Skin epidermis (tissue), 12 donors: ENCODE measurements at regions not wholly inside any gene's neighbourhood (a gene's known extent, or its start where the extent isn't known, plus 50 kb on each side); places are given as distances from the start of the nearest gene placed in this dataset.
"Not testable (repeated sequence)": the region's sequence is repeated elsewhere in the genome, so short reads cannot be mapped to it uniquely, and the experiment has no call there.

Experiments
- H3K27ac ChIP-seq, 21 experiments: fragments of 200-600 bp; sonication (generic) in 11 of 21; one replicate each; pipeline ENCODE4 v1.5.0; 2020; ENCODE audit warnings: mild to moderate bottlenecking in 3 of 21, inconsistent platforms in 2 of 21, moderate library complexity in 2 of 21
- H3K4me3 ChIP-seq, 7 experiments: fragments of 200-600 bp; sonication (generic) in 2 of 7; one replicate each; pipeline ENCODE4 v1.5.0; 2020; ENCODE audit warnings: inconsistent platforms in 2 of 7, mild to moderate bottlenecking in 2 of 7, moderate library complexity in 1 of 7

DNA sequence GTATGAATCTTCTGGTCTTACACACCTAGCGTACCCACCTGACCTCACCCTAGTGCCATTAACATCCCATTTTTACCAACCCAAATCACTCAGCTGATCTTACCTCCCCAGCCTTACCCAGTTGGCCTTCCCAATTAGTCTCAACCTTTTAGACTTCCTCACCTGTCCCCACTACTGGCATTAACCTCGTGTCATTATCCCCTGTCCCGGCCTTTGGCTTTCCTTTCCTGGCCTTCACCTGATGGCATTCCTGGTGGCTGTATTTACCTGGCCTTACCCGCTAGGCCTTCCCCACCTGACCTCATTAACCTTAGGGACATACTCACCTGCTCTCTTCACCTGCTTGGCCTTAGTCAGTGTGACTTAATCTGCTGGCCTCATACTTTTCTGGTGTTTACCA, 104.1 kb downstream of the IL12A start:
- no peak overlapping the region for H3K27ac ChIP-seq
- H3K4me3 ChIP-seq, result no peak overlapping the region

DNA sequence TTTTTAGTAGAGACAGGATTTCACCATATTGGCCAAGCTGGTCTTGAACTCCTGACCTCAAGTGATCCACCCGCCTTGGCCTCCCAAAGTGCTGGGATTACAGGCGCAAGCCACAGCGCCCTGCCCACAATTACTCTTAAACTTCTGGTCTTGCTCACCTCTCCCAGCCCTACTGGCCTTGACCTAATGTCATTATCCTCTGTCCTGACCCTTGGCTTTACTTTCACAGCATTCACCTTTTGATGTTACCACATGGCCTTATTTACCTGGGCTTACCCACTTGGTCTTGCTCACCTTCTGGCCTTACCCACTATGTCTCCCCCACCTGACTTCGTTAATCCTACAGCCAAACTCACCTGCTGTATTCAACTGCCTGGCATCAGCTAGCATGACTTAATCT, 105.9 kb downstream of the IL12A start:
- no peak overlapping the region for H3K27ac ChIP-seq
- no peak overlapping the region for H3K4me3 ChIP-seq

DNA sequence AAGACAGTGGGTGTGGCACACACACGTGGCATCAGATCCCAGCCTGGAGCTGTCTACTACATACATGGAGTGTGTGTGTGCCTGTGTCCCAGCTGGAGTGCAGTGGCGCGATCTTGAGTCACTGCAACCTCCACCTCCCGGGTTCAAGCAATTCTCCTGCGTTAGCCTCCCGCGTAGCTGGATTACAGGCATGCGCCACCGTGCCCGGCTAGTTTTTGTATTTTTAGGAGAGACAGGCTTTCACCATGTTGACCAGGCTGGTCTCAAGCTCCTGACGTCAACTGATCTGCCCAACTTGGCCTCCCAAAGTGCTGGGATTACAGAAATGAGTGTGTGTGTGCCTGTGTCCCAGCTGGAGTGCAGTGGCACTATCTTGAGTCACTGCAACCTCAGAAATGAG, 108.8 kb downstream of the IL12A start:
- no peak overlapping the region for H3K4me3 ChIP-seq
- no peak overlapping the region for H3K27ac ChIP-seq

DNA sequence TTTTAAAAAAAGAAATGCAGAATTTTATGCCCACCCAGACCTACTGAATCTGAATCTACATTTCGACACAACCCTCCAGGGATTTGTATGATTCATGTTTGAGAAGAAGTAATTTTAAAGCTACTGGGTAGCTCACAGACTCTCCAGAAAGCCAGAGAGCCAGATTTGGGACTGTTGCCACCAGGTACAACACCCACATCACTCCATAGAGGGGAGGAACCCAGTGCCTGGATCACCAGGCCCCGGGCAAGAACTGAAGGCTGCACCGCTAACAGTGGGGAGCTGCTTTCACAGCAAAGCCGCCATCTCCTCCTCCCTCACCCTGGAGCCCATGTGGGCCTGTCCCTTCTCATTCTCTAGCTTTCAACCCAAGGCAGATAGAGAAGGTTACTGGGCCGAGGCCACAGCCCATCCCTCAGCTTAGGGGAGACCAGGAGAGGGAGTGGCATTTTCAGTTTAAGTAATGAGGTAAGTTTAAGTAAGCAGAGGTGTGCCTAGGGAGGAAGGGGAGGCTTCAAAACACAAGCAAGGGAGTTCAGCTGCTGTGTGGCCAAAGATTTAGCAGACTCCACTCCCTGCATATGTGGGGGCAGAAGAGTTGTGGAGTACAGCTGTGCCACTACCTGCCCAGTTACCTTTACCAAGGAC, 109.8 kb downstream of the IL12A start:
- Histone ChIP-seq H3K4me3 (no peak overlapping the region), H3K27ac (no peak overlapping the region)

DNA sequence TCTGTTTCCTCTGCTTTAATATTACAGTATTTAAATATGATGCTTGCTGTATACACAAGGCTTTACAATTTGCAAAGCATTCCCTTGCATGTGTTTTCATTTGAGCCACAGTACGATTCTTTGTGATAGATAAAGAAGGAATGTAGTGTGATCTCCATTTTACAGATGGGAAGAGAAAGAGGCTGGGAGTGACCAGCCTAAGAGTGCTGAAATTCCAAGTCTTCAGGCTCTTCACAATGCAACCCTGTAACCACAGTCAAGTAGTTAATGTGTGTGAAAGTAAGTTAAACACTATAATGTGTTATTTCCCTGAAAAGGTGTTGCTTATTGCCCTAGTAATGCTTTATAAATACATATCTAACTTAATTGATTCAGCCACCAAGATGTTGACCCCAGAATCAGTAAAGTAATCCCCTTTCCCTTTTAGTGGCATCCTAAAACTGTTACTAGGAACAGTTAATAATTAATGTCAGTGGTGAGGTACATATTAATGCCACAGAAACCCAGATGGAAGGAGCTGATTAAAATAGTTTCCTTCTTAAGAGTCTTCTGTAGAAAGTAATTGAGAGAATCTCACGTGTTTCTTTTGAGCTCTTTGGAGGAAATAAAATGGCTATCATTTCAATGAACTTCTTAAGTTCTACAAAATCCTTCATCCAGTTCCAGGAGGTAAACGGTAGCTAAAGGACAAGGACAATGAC, 110.4 kb downstream of the IL12A start:
- Histone ChIP-seq H3K4me3 (no peak overlapping the region), H3K27ac (no peak overlapping the region)

DNA sequence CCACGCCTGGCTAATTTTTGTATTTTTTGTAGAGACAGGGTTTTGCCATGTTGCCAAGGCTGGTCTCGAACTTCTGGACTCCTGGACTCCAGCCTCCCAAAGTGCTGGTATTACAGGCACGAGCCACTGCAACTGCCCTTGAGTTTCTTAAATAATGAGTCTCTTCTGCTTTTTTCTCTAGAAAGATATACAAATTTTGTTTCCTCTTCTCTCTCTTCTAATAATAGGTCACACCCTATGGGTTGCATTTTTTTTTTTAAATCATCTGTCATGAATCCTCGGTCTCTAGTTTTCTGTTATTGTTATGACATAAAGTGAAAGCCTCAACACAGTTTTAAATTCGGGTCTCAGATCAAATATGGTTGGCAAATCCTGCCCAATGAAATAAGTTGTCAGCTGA, 111.2 kb downstream of the IL12A start:
- Histone ChIP-seq H3K27ac (no peak overlapping the region), H3K4me3 (no peak overlapping the region)

DNA sequence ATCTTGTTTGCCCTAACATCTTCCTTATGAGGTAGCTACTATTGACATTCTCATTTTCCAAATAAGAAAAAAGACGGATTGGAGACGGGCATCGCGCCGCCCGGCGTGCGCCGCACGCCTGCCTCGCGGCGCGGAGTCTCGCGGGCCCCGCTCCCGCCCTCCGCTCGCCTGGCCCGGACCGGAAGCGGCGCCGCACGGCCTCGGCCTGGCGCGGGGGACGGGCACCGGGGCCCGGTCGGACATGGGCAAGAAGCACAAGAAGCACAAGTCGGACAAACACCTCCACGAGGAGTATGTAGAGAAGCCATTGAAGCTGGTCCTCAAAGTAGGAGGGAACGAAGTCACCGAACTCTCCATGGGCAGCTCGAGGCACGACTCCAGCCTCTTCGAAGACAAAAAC, 112.0 kb downstream of the IL12A start:
- H3K4me3 ChIP-seq, result no peak overlapping the region
- no peak overlapping the region for H3K27ac ChIP-seq

DNA sequence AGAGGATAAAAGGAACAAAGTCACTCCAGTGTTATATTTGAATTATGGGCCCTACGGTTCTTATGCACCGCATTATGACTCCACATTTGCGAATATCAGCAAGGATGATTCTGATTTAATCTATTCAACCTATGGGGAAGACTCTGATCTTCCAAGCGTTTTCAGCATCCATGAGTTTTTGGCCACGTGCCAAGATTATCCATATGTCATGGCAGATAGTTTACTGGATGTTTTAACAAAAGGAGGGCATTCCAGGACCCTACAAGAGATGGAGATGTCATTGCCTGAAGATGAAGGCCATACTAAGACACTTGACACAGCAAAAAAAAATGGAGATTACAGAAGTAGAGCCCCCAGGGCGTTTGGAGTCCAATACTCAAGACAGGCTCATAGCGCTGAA, 113.4 kb downstream of the IL12A start:
- not testable (repeated sequence) for H3K27ac ChIP-seq, H3K4me3 ChIP-seq

DNA sequence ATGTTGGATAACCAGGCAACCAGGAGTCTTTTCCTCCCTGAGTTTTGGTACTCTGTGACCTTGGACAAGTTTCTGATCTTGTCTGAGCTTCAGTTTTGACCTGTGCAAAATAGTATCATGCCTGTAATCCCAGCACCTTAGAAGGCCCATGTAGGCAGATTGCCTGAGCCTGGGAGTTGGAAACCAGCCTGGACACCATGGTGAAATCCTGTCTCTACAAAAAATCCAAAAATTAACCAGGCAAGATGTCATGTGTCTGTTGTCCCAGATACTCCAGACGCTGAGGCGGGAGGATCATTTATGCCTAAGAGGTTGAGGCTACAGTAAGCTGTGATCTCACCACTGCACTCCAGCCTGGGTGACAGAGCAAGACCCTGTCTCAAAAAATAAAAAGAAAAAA, 114.8 kb downstream of the IL12A start:
- Histone ChIP-seq H3K27ac (no peak overlapping the region), H3K4me3 (no peak overlapping the region)

DNA sequence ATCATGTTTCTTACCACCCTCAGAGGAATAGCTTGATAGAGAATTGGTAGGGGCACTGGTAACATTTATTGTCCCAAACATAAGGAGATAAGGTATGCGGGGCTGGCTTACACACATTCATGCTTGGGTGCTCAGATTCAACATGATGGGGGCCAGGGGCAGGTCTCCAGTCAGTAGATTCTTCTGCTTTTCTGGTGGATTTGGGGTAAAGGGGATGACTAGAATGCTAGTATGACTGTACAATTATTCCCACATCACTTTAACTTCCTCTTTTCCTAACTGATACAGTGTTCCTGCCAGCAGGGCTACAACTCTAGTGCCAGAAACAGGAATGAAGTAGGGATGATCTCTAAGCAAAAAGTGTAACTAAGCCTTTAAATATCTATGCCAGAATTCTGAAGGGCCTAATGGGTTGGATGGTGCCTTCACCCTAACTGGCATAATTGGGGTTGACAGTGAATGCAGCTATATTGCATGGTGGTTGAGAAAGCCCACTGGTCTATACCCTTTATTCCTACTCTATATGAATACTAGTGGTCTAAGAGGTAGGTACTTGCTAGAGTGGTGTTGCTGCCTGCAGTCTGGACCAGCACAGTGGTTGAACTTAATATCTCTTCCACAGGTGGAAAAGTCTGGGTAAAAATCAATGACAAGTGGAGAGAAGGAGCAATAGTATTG, 117.4 kb downstream of the IL12A start:
- Histone ChIP-seq H3K27ac (no peak overlapping the region), H3K4me3 (no peak overlapping the region)

DNA sequence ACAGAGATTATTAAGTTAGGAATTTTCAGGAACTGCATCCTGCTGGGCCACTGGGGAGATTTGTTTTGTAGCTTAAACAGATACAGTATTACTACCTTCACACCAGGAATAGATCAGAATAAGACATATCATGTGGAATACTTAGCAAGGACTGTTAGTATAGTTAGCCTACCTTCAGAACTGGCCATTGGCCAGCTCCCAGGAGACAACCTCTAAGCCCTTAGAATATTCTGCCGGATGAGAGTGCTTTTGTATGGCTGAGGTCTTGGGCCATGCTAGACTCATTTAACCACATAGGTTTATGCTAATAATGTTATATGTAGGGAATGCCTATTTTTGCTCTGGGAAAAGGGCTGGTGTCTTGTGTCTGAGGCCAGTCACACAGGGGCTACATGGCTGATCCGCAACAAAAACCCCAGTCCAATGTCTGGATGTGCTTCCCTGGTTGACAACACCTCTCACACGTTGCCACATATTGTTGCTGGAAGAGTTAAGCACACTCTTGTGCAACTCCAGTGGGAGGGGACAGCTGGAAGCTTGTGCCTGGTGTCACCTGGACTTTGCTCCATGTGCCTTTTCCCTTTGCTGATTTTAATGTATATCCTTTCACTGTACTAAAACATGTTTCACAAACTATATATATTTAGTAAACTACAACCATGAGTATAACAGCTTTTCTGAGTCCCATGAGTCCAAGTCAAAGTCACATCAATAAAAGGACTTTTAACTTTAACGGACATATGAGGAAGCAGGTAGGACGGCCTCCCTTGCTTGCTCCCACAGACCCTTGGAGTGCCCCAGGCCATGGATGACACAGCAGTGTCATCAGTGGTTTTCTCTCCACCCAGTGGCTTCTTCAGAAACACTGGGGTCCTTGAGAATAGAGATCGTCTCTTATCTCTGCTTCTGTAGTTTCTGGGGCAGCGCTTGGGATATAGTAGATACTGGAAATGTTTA, 118.0 kb upstream of the C3orf80 start:
- Histone ChIP-seq H3K27ac (no peak overlapping the region), H3K4me3 (no peak overlapping the region)

DNA sequence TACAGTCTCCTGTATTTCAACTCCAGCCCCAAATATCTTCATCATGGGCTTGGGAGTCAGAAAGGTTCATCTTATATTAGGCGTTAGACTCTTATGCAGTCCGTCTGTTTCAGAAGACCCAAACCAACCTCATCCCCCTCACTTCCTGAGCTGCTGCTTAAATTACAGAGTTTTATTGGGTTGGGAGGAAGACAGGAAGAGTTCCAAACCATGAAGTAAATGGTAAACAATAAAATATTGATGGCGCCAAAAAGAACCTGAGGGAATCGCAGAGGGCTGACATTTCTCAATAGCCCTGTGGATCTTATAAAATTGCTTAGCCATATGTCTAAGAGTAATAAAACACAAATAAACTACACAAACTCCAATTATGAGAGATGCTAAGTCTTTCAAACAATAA, 116.9 kb upstream of the C3orf80 start:
- no peak overlapping the region for H3K27ac ChIP-seq
- no peak overlapping the region for H3K4me3 ChIP-seq

DNA sequence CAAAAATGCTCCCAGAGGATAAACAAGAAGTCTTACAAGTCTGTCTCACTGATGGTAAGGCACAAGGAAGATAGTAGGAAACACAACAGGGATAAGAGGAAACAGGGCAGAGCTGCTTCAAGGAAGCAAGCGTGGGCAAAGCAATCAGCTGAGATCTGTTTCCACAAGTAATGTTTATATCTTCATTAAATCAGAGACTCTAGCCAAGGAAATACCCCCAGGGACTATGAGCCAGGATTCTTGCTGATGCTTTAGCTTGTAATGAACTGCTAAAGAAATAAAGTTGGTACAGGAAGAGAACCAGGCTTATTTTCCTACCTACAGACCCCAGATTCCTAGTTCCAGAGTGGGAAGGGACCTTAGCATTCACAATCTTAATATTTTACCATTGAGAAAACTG, 112.7 kb upstream of the C3orf80 start:
- Histone ChIP-seq H3K27ac (no peak overlapping the region), H3K4me3 (no peak overlapping the region)

DNA sequence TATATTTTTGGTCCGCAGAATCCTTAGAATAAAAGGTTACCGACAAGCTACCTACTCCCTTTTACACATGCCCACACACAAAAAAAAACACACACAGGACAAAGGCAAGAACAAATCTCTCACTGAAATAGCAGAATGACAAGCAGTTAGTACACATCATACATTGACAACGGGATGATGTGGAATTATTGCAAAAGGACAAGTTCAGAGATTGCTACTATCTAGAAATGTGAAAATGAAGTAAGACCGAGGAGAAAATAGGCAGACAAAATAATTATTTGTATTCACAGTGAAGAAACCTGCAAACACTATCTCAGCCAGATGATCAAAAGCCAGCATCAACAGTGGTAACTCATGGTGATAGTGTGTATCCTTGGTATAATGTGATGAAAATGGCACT, 112.2 kb upstream of the C3orf80 start:
- Histone ChIP-seq H3K27ac (no peak overlapping the region), H3K4me3 (no peak overlapping the region)

DNA sequence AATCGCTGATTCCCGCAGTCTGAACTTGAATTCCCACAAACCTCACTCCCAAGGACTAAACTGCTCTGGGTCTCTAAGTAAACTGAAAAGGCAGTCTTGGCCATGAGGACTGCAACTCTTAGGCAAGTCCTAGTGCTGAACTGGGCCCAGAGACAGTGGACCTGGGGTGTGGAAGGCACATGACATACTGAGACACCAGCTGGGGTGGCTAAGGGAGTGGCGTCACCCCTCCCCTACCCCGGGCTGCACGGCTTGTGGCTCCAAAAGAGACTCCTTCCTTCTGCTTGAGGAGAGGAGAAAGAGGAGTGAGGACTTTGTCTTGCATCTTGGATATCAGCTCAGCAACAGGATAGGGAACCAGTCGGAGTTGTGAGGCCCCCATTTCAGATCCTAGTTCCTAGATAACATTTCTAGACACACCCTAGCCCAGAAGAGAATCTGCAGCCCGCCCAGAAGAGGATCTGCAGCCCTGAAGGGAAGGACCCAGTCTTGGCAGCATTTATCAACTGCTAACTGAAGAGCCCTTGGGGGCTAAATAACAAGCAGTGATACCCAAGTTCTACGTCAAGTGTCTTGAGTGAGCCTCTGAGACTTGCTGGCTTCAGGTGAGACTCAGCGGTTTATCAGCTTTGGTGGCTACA, 110.7 kb upstream of the C3orf80 start:
- H3K27ac ChIP-seq, result no peak overlapping the region
- no peak overlapping the region for H3K4me3 ChIP-seq

DNA sequence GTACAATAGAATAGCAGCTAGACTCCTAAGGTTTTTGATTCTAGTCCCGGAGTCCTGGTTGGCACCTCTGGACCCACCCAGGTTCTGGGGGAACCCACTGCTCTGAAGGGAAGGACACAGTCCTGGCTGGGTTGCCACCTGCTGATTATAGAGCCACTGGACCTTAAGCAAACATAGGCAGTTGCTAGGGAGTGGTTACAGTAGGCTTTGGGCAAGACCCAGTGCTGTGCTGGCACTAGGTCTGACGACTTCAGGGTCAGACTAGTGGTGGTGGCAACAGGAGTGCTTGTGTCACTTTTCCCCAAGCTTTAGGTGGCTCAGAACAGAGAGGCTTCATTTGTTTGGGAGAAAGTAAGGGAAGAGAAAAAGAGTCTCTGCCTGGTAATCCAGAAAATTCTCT, 109.8 kb upstream of the C3orf80 start:
- no peak overlapping the region for H3K27ac ChIP-seq
- no peak overlapping the region for H3K4me3 ChIP-seq

DNA sequence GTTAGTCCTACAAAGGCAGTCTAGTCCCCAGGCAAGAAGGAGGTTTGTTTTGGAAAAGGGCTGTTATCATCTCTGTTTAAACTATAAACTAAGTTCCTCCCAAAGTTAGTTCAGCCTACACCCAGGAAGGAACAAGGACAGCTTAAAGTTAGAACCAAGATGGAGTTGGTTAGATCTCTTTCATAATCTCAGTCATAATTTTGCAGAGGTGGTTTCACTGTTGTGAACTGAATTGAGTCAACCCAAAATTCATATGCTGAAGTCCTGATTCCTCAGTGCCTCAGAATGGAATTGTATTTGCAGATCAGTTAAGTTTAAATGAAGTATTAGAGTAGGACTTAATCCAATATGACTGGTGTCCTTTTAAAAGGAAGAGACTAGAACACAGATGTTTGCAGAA, 101.0 kb upstream of the C3orf80 start:
- Histone ChIP-seq H3K27ac (no peak overlapping the region), H3K4me3 (no peak overlapping the region)

DNA sequence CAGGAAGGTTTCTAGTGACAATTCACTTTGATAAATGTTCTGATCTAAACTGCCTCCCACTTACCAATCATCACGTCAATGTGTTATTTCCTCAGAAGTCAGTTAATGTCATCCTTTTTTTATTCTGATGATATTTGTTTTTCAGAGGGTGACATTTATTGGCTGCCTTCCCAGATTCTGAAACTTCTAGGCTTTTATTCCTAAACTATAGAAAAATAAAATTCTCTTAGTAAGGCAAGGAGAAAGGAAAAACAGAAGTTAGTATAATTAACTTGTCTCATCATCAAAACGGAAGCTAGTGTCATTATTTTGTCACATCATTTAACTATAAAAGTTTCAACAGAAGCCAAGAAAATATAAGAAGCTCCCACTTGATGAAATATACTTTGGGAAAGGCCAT, 100.0 kb upstream of the C3orf80 start:
- no peak overlapping the region for H3K27ac ChIP-seq
- no peak overlapping the region for H3K4me3 ChIP-seq

DNA sequence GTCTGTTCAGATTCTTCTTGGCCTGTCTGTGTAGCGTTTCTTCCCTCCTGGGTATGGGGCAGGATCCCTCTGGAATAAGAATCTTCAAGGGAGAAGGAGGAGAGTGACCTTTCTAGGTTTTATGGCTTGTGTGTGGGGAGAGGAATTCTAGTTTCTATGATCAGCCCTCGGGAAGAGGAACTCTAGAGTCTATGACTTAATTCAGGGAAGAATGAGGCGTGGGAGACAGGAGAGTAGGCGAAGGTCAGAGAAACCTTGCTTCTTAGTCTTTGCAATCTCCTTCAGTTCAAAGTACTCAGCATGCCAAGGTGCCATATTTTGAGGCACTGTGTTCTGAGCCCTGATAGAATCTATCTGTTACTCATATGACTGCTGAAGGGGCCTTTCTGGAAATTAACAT, 99.2 kb upstream of the C3orf80 start:
- Histone ChIP-seq H3K27ac (no peak overlapping the region), H3K4me3 (no peak overlapping the region)

DNA sequence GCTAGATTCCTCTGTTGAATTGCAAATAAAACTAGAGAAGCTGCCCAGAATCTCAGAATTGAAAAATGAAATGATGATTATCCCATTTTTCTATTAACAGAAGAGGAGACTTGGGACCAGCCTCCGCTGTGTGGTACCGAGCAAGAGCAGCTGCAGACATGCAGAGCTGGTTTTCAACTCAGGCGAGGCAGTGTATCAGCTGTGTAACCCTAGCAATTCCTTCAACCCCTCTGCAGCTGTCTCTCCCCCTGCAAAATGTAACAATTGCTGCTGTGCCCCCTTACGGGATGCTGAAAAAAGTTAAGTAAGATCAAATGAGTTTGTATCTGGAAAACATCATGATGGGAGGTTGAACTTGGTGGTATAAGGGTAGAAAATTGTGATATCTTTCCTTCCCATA, 98.5 kb upstream of the C3orf80 start:
- Histone ChIP-seq H3K27ac (no peak overlapping the region), H3K4me3 (no peak overlapping the region)
